Gastrocnemius medialis (tissue), 4 donors: ENCODE measurements at regions not wholly inside any gene's neighbourhood (a gene's known extent, or its start where the extent isn't known, plus 50 kb on each side); places are given as distances from the start of the nearest gene placed in this dataset.

Experiments
- ATAC-seq, 2 donors: fragments of 150-250 bp; one replicate each; pipeline ENCODE4 v1.9.1; 2016
- DNase-seq, 2 donors: peaks; one replicate each; pipeline ENCODE4 v3.0.0-alpha.2; 2019
- H3K27ac ChIP-seq, 4 donors: fragments of 200-600 bp; sonication (generic); 1 replicate in 1 of 4; 2 replicates in 3 of 4; pipeline ENCODE4 v1.5.1; 2016 to 2018; ENCODE audit warnings: mild to moderate bottlenecking in 2 of 4, moderate library complexity in 1 of 4
- H3K27me3 ChIP-seq, 3 donors: fragments of 200-600 bp; sonication (generic) in 2 of 3; 1 replicate in 1 of 3; 2 replicates in 2 of 3; pipeline versions ENCODE4 v1.5.1 to v1.6.0; 2016 to 2019; ENCODE audit warnings: mild to moderate bottlenecking in 1 of 3, moderate library complexity in 1 of 3
- H3K36me3 ChIP-seq, 2 donors: fragments of 200-600 bp; sonication (generic) in 1 of 2; one replicate each; pipeline ENCODE4 v1.5.1; 2017 to 2018
- H3K4me1 ChIP-seq, 2 donors: fragments of 200-600 bp; sonication (generic) in 1 of 2; one replicate each; pipeline ENCODE4 v1.5.1; 2016 to 2017; ENCODE audit warnings: mild to moderate bottlenecking in 2 of 2
- H3K4me3 ChIP-seq, 4 donors: fragments of 200-600 bp; sonication (generic) in 3 of 4; 1 replicate in 1 of 4; 2 replicates in 3 of 4; pipeline ENCODE4 v1.5.1; 2016 to 2019; ENCODE audit warnings: mild to moderate bottlenecking in 2 of 4
- H3K9me3 ChIP-seq, 3 donors: fragments of 200-600 bp; sonication (generic) in 2 of 3; 1 replicate in 1 of 3; 2 replicates in 2 of 3; pipeline ENCODE4 v1.5.1; 2016 to 2019
- POLR2A ChIP-seq, 2 donors: fragments of 450-650 bp; IDR thresholded peaks; one replicate each; pipeline ENCODE4 v1.6.1; 2017; ENCODE audit warnings: antibody characterized with exemption in 2 of 2, mild to moderate bottlenecking in 2 of 2, moderate library complexity in 2 of 2
- in situ Hi-C, 4 donors: fragments of 200-750 bp; cut with MboI; loops; one replicate each; pipeline versions ENCODE4 v1.15.0 to v1.8.0; 2017; ENCODE audit warnings: low sequenced_read_pairs in 4 of 4
- intact Hi-C: fragments of 100-400 bp; cut with DNase I; formaldehyde crosslinking; loops from one replicate; pipeline ENCODE4 v1.15.1; 2023; ENCODE audit warnings: low total_unique reads
- TF ChIP-seq, protein P1 (sequence below), 5 experiments: fragments of 450-650 bp in 3 of 5; fragments of 200-600 bp in 2 of 5; sonication (generic) in 2 of 5; IDR thresholded peaks in 4 of 5; conservative IDR thresholded peaks in 1 of 5; 1 replicate in 4 of 5; 2 replicates in 1 of 5; pipeline ENCODE4 v1.5.1; 2016 to 2019; ENCODE audit warnings: antibody characterized with exemption in 5 of 5, mild to moderate bottlenecking in 3 of 5, moderate library complexity in 3 of 5

DNA sequence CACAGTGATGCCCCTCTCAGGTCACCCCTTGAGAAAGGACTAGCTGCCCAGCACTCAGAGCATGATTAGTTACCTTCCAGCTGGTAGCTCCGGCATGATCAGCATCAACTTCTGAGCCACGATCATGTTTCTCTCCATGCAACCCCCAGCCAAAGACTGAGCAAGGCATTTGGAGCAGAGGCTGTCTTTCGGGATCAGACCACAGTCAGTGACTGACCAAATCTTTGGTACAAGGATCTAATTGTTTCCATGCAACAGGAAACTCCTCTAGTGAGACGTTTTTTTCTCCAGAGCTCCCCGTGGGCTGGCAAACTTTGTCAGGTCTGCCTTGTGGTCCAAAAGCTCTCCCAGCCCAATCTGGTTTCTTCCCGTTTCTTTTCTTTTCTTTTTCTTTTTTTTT lies 244.3 kb downstream of the METTL4 start:
- Histone ChIP-seq H3K36me3 (no peaks in the 10 kb centered on the region), H3K27ac (no peak overlapping the region), H3K9me3 (no peaks in the 10 kb centered on the region), H3K4me3 (no peak overlapping the region), H3K4me1 (no peaks in the 10 kb centered on the region), H3K27me3 (no peaks in the 10 kb centered on the region)
- intact Hi-C loops (no loop called here), in situ Hi-C loops (loop anchor here in 1 of 4 donors (25.0 kb wide), 1 partner anchor 210 kb away; no protein-coding TSS in a partner anchor)
- no peak for ATAC-seq
- no peak for TF ChIP-seq POLR2A (IDR thresholded peaks at IDR 0.05)
- TF ChIP-seq, protein P1, sequence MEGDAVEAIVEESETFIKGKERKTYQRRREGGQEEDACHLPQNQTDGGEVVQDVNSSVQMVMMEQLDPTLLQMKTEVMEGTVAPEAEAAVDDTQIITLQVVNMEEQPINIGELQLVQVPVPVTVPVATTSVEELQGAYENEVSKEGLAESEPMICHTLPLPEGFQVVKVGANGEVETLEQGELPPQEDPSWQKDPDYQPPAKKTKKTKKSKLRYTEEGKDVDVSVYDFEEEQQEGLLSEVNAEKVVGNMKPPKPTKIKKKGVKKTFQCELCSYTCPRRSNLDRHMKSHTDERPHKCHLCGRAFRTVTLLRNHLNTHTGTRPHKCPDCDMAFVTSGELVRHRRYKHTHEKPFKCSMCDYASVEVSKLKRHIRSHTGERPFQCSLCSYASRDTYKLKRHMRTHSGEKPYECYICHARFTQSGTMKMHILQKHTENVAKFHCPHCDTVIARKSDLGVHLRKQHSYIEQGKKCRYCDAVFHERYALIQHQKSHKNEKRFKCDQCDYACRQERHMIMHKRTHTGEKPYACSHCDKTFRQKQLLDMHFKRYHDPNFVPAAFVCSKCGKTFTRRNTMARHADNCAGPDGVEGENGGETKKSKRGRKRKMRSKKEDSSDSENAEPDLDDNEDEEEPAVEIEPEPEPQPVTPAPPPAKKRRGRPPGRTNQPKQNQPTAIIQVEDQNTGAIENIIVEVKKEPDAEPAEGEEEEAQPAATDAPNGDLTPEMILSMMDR (IDR thresholded peaks at IDR 0.05 in 4 of 5, conservative IDR thresholded peaks at IDR 0.05 in 1 of 5), result no peak
- DNase-seq, result no peak

DNA sequence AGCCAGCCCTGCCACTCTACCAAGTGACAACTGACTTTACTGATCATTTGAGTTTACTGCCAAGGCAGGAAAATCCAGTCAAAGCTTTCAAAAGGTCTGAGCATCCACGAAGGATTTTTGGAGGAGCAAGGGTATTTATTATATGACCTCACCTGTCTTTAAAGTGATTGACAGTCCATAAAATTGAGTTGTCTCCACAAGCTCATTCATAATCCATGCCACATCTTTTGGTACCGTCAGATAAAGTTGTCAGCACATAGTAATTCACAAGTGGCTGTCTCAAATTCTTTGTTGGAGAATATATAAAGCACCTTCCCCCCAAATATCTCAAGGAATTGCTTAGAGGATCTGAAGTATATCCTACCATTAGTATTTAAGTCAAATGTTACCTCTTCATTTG lies 240.5 kb downstream of the METTL4 start:
- Histone ChIP-seq H3K4me3 (no peak overlapping the region), H3K27me3 (no peaks in the 10 kb centered on the region), H3K36me3 (no peaks in the 10 kb centered on the region), H3K9me3 (no peaks in the 10 kb centered on the region), H3K27ac (no peak overlapping the region), H3K4me1 (no peaks in the 10 kb centered on the region)
- DNase-seq (no peak), ATAC-seq (no peak)
- TF ChIP-seq, protein P1 (IDR thresholded peaks at IDR 0.05 in 4 of 5, conservative IDR thresholded peaks at IDR 0.05 in 1 of 5), result no peak
- in situ Hi-C loops (loop anchor here in 1 of 4 donors (25.0 kb wide), 1 partner anchor 207 kb away; no protein-coding TSS in a partner anchor), intact Hi-C loops (no loop called here)

DNA sequence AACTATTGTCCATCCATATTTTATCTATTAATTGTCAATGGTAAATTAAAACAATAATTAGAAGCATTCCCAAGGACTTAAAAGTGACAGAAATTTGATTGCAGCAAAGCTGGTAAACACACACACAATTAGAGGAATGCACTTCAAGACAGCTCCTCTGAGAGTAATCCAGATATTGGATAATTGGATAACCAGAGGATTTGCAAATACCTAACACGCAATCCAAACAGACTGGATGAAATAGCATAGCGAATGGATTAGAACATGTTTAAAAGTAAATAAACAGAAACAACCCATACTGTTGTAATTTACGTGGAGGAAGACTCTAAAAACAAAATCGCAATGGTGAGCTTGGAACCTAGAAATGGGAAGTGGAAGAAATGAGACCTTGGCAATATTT lies 239.8 kb downstream of the METTL4 start:
- no peak for TF ChIP-seq POLR2A (IDR thresholded peaks at IDR 0.05)
- TF ChIP-seq, protein P1 (IDR thresholded peaks at IDR 0.05 in 4 of 5, conservative IDR thresholded peaks at IDR 0.05 in 1 of 5), result no peak
- no peak overlapping the region for H3K27ac ChIP-seq
- ATAC-seq (no peak), DNase-seq (no peak)
- H3K4me3 ChIP-seq, result no peak overlapping the region
- no peaks in the 10 kb centered on the region for H3K9me3 ChIP-seq
- in situ Hi-C loops (loop anchor here in 1 of 4 donors (25.0 kb wide), 1 partner anchor 206 kb away; no protein-coding TSS in a partner anchor), intact Hi-C loops (no loop called here)
- no peaks in the 10 kb centered on the region for H3K27me3 ChIP-seq
- H3K4me1 ChIP-seq, result no peaks in the 10 kb centered on the region
- H3K36me3 ChIP-seq, result no peaks in the 10 kb centered on the region

DNA sequence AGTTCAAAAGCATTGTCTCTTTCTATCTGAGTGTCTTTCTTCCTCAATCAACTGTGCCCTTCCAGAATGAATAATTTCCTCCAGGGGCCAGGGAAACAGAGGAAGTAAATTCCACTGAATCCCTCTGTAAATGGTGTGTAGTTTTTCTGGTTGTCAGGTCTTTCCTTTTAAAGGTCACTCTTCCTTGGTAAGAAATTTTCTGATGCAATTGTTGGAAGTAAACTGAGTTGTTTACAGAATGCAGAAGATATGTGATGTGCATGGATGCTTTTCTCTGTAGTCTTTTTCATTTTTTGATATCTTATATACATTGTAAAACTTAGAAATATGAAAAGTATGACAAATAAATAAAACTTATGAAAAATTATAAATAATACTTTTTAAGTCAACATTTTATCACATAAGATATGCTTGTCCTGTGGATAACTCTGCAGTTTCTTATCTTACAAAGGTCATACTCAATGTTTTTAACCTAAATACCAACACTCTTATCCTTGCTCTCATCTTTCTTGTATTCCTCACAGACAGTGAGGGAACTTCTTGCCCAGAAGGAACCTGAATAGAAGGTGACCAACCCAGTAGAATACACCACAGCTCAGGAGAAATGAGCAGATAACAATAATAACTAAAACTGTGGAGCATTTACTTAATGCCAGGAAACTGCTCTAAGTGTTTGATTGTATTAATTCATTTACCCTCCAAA lies 234.5 kb downstream of the METTL4 start:
- intact Hi-C loops, result loop anchor here (5.0 kb wide), 1 partner anchor 210 kb away; no protein-coding TSS in a partner anchor
- in situ Hi-C loops, result loop anchor here in 1 of 4 donors (25.0 kb wide), 1 partner anchor 200 kb away; no protein-coding TSS in a partner anchor

More for the DNA sequence above, 234.5 kb downstream of the METTL4 start:
- no peak for TF ChIP-seq POLR2A (IDR thresholded peaks at IDR 0.05)
- TF ChIP-seq, protein P1 (IDR thresholded peaks at IDR 0.05 in 4 of 5, conservative IDR thresholded peaks at IDR 0.05 in 1 of 5), result no peak
- no peaks in the 10 kb centered on the region for H3K27me3 ChIP-seq
- DNase-seq (no peak), ATAC-seq (no peak)
- H3K27ac ChIP-seq, result no peak overlapping the region
- H3K4me1 ChIP-seq, result no peaks in the 10 kb centered on the region
- no peak overlapping the region for H3K4me3 ChIP-seq
- no peaks in the 10 kb centered on the region for H3K9me3 ChIP-seq
- no peaks in the 10 kb centered on the region for H3K36me3 ChIP-seq
